DMS53 (cell line): ENCODE measurements at regions not wholly inside any gene's neighbourhood (a gene's known extent, or its start where the extent isn't known, plus 50 kb on each side); places are given as distances from the start of the nearest gene placed in this dataset.
A peak's percentile ranks its signal among the peaks of the same experiment; 100 is the strongest.

Source experiments
- DNase-seq: peaks from one replicate; lab custom pipeline; 2025; lab: John Stamatoyannopoulos, UW

- DNase-seq: peak; percentile 3
Observed at GRCh38 chr3:181660337-181660736, 51.4 kb upstream of the SOX2 start.

GRCh38 chr3:181637456-181637855, 74.3 kb upstream of the SOX2 start:
- no peak for DNase-seq

DNA sequence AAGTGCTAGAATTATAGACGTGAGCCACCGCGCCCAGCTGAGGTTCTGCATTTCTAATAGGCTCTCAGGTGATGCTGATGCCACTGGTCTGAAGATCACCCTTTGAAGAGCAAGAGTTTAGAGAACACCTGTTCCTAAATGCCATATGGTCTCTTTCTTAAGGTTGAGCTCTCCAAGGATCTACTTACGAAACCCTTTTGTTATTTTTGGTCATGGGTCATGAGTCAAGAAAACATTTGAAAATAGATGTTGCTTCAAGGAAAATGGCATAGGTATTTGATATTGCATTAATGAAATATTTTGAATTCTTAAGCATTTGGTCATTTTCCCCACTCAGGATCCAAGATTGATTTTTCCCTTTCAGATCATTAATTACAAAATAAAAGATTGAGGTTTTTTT, 74.7 kb upstream of the SOX2 start:
- no peak for DNase-seq

GRCh38 chr3:181635141-181635540, 76.6 kb upstream of the SOX2 start:
- no peak for DNase-seq

GRCh38 chr3:181633556-181633955, 78.2 kb upstream of the SOX2 start:
- DNase-seq: no peak

DNA sequence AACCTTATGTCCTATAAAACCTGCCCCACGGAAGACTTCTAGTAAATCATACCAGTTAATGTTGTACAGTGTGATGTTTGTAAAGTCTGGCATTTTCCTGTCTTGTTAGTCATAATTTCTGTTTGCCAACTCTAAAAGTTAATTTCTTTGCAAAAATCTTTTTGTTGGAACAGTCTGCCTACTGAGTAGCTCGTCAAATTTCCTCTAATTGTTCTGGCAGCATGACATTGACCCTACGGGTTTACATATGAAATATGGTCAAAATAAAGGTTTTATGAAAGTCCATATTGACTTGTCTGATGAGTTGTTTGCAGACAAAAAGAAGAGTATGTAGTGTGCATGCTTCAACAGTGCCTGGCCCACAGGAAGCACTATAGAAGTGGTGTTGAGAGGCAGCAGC, 79.8 kb upstream of the SOX2 start:
- no peak for DNase-seq

DNA sequence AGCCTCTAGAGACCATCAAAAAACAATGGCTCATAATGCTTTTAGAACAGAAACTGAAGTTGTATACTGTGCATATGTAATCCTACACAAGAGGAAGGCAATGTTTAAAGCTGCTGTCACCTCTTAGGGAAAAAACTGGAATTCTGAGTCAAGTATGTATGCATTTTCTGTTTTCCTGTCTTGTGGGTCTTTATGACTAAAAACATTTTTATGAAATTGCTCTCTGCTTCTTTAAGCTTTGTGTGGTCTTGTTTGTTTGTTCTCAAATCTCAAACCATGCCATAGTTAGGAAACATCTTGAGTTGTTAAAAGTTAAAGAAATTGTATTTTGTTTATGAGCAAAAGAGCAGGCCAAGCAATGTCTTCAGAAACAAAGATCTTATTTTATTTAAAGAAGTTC, 80.9 kb upstream of the SOX2 start:
- no peak for DNase-seq

DNA sequence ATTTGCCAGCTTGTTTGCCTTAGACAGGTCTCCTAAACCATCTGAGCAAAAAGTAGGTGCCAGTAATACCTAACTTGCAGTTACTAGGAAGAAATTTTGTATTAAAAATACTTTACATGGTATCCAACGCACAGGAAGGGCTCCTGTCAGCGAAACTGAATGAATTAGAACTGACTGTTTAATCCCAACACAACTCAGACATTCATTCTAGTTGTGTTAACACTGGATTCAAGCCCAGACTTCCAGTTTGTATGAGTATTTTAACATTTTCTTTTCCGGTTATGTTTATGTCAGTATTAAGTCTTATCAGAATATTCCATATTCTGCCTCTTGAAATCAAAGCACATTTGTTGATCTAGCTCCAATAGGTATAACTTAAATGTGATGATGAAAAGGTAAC, 82.0 kb upstream of the SOX2 start:
- no peak for DNase-seq

GRCh38 chr3:181629029-181629428, 82.7 kb upstream of the SOX2 start:
- no peak for DNase-seq

DNA sequence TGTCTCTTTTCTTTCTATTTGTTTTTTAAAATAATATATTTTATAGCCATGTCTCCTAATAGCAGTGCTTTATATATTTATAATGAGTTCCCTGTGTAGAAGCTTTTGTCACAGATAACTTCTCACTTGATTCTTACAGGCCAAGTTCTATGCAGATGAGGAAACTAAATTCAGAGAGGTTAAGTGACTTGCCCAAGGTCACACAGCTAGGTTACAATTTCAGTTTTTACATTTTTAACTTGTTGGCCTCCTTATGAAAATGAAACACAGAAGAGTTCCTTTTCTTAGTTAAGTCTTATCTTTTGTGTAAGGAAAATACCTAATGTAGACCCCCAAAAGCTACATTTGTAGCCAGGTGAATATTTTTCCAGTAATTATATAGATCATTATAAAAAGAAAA, 83.3 kb upstream of the SOX2 start:
- DNase-seq: no peak

- no peak for DNase-seq
Observed at GRCh38 chr3:181626036-181626435, 85.7 kb upstream of the SOX2 start.

DNA sequence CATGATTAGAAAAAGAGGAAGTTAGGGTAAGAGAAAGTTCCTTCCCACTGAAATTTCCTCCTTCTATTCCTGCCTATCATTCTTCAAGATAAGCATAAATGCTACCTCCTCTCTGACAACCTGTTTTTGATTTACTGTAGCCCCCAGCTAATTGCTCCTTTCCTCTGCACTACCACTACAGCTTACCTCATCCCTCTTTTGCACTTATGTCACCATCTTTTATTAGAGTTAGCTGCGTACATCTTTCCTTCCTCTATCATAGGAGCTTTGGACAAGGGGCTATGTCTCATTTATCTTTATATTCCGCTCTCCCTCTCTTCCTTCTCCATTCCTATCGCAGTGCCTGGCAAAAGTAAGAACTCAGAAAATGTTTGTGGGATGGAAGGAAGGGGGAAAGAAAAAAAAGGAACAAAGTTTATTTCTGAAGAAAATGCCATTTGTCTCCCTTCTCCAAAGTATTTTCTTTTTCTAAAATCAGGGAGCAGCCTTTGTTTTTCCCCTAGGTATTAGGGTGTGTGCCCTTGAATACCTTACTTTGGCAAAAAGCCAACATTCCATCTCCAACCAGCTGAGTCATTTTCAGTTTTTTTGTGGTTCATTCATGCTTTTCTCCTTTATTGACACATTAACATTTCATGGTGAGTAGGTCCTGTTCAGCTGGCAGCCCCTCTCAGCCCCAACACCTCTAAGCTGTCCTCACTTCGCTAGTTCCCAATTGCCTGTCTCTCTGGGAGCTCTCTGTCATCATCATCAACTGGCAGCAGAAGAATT, 87.6 kb upstream of the SOX2 start:
- peak; percentile 71 for DNase-seq

GRCh38 chr3:181622365-181622764, 89.4 kb upstream of the SOX2 start:
- DNase-seq: no peak

- DNase-seq: no peak
Observed at GRCh38 chr3:181619897-181620296, 91.8 kb upstream of the SOX2 start.

DNA sequence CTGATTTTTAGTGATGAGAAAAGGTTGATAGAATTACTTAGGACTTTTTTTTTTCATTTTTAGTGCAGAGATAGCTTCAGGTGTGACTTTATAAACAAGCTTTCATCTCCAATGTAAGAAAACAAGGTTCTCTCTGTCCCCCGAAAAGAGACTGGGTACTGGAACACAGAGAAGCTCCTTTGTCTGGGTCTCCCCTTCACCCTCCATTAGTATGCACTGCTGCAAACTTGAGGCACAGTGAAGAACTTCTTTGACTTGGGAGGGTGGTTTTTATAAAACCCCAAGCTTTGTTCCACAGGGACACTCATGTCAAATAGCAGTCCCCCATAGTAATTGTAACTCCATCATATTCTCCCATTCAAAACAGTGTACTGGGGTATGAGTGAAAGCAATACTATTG, 93.5 kb upstream of the SOX2 start:
- no peak for DNase-seq

DNA sequence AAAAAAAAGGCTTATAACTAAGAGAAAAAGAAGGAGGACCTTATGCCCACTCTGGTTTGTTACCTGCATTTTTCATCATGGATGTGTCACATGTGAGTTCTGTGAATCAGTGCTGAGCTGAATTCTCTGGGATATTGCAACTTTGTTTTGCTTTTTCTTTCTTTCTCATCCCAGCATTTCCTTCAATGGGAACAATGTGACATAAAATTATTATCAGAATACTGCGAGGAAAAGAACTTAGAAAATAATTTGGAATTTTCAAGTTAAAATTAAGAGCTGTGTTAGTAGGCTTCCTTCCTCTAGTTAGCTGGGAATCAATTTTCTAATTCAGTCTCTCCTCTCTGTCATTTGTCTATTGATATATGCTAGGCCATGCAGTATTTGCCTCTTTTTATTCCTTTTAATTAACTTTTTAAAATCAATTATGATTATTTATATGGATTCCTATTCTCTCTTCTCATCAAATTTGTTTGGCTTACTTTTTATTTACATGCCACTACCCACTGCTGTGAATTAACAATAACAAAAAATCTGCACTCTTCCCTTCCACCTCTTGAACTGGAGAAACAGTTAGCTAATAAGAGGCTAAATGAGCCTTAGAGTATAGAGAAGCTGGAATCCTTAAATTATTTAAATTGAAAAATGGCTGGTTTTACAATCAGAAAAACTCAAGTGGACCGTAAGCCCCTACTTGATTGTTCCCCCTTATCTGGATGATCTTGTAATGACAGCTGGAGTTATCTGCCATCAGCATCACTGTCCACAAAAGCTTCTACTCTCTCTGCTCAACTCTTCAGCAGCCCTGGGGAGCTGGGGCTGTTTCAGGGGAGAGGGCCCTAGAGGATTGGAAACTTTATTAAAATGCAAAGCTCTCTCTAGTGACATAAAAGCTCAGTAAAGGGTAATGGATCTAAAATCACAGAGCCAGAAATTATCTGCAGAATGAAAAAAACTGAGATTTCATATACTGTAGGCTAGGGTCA, 95.3 kb upstream of the SOX2 start:
- no peak for DNase-seq

GRCh38 chr3:181615666-181616065, 96.1 kb upstream of the SOX2 start:
- DNase-seq: peak; percentile 3

- no peak for DNase-seq
Observed at GRCh38 chr3:181614878-181615277, 96.8 kb upstream of the SOX2 start.

GRCh38 chr3:181613813-181614212, 97.9 kb upstream of the SOX2 start:
- no peak for DNase-seq

DNA sequence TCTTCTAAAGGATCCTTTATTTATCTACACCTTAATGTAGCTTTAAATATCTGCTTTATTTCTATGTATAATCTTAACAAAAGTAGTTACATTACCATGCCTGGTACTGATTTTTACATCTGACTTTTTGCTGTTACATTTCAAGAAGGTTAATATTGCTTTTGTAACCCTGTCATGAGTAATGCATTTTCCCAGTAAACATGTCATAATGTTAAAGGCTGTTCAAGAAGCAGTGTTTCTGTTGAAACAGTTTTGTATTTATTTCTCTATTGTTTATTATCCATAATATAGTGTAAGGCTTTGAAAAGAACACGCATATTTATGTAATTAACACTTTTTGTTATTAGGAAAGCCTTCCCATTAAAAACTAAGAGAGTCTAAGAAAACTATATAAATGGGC, 98.5 kb upstream of the SOX2 start:
- DNase-seq: no peak

- DNase-seq: no peak
Observed at GRCh38 chr3:181610973-181611265, 100.8 kb upstream of the SOX2 start.

- no peak for DNase-seq
Observed at GRCh38 chr3:181610083-181610972, 101.4 kb upstream of the SOX2 start.
